ENCODE measurements at regions not wholly inside any gene's neighbourhood (a gene's known extent, or its start where the extent isn't known, plus 50 kb on each side); places are given as distances from the start of the nearest gene placed in this dataset.

- peaks cover 4% of the 10 kb centered on the region for H3K27me3 Mint-ChIP-seq (ENCODE audit: unreplicated experiment)
- H3K9me3 Mint-ChIP-seq (ENCODE audit: unreplicated experiment), result no peaks in the 10 kb centered on the region
- no peak overlapping the region for H3K27ac Mint-ChIP-seq (ENCODE audit: unreplicated experiment)
- H3K36me3 Mint-ChIP-seq (ENCODE audit: low read depth, unreplicated experiment), result peaks cover 6% of the 10 kb centered on the region
- H3K4me3 Mint-ChIP-seq (ENCODE audit: unreplicated experiment), result no peak overlapping the region
- TF ChIP-seq, protein P1, sequence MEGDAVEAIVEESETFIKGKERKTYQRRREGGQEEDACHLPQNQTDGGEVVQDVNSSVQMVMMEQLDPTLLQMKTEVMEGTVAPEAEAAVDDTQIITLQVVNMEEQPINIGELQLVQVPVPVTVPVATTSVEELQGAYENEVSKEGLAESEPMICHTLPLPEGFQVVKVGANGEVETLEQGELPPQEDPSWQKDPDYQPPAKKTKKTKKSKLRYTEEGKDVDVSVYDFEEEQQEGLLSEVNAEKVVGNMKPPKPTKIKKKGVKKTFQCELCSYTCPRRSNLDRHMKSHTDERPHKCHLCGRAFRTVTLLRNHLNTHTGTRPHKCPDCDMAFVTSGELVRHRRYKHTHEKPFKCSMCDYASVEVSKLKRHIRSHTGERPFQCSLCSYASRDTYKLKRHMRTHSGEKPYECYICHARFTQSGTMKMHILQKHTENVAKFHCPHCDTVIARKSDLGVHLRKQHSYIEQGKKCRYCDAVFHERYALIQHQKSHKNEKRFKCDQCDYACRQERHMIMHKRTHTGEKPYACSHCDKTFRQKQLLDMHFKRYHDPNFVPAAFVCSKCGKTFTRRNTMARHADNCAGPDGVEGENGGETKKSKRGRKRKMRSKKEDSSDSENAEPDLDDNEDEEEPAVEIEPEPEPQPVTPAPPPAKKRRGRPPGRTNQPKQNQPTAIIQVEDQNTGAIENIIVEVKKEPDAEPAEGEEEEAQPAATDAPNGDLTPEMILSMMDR (IDR thresholded peaks at IDR 0.05; ENCODE audit: unreplicated experiment), result no peak
- no peak for DNase-seq (ENCODE audit: low spot score)
- H3K4me1 Mint-ChIP-seq (ENCODE audit: unreplicated experiment), result peaks cover 14% of the 10 kb centered on the region
These were observed 100.5 kb downstream of the AASDH start for GRCh38 chr4:56286763-56287162.

DNA sequence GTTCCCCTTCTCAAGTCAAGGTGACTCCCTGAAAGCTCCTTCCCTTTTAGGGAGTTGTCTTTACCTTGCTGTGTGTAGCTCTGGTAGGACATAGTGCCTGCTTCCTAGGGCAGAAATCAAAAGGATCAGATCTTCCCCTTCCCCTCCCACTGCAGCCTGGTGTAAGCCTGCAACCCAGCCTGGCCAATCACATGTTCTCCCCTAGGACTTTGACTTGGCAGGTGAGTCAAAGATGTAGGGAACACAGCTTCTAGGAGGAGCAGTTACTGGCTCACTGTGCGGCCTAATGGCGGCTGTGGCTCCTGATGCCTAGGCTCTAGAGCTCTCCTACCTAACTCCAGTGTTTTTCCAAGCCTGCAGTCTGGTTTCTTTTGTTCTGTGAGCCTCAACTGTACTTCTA is 103.9 kb downstream of the AASDH start:
- Mint-ChIP-seq H3K4me1 (ENCODE audit: unreplicated experiment) (peaks cover 14% of the 10 kb centered on the region), H3K4me3 (ENCODE audit: unreplicated experiment) (no peak overlapping the region), H3K36me3 (ENCODE audit: low read depth, unreplicated experiment) (peaks cover 12% of the 10 kb centered on the region), H3K9me3 (ENCODE audit: unreplicated experiment) (no peaks in the 10 kb centered on the region), H3K27ac (ENCODE audit: unreplicated experiment) (no peak overlapping the region), H3K27me3 (ENCODE audit: unreplicated experiment) (peaks cover 4% of the 10 kb centered on the region)
- TF ChIP-seq, protein P1 (IDR thresholded peaks at IDR 0.05; ENCODE audit: unreplicated experiment), result no peak
- no peak for DNase-seq (ENCODE audit: low spot score)

- TF ChIP-seq, protein P1 (IDR thresholded peaks at IDR 0.05; ENCODE audit: unreplicated experiment), result no peak
- Mint-ChIP-seq H3K9me3 (ENCODE audit: unreplicated experiment) (no peaks in the 10 kb centered on the region), H3K36me3 (ENCODE audit: low read depth, unreplicated experiment) (peaks cover 12% of the 10 kb centered on the region), H3K4me3 (ENCODE audit: unreplicated experiment) (no peak overlapping the region), H3K4me1 (ENCODE audit: unreplicated experiment) (peaks cover 4% of the 10 kb centered on the region), H3K27ac (ENCODE audit: unreplicated experiment) (no peak overlapping the region), H3K27me3 (ENCODE audit: unreplicated experiment) (peaks cover 4% of the 10 kb centered on the region)
- DNase-seq (ENCODE audit: low spot score), result no peak
These were observed 105.3 kb downstream of the AASDH start for GRCh38 chr4:56282004-56282403.

GRCh38 chr4:56276547-56276946 is 110.7 kb downstream of the AASDH start:
- Mint-ChIP-seq H3K4me3 (ENCODE audit: unreplicated experiment) (no peak overlapping the region), H3K27me3 (ENCODE audit: unreplicated experiment) (no peaks in the 10 kb centered on the region), H3K9me3 (ENCODE audit: unreplicated experiment) (no peaks in the 10 kb centered on the region), H3K36me3 (ENCODE audit: low read depth, unreplicated experiment) (peaks cover 6% of the 10 kb centered on the region), H3K4me1 (ENCODE audit: unreplicated experiment) (peaks cover 15% of the 10 kb centered on the region), H3K27ac (ENCODE audit: unreplicated experiment) (no peak overlapping the region)
- DNase-seq (ENCODE audit: low spot score), result no peak
- TF ChIP-seq, protein P1 (IDR thresholded peaks at IDR 0.05; ENCODE audit: unreplicated experiment), result no peak

DNA sequence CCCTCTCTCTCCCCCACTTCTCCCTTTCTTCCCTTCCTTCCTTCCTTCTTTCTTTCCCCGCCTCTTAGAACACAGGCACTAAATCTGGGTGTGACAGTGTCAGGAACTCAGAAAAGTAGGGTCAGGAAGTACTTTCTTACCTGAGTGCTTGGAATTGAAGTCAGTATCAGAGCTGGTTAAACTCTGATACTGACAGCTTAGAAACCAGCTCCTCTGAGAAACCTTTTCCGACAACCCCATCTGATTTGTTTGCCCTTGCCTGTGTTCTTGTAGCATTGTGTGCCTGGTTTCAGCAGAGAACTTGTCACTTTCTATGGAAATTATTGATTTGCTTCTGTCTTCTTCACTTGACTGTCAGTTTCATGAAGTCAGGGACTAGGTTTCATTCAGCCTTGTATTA is 113.9 kb downstream of the AASDH start:
- H3K36me3 Mint-ChIP-seq (ENCODE audit: low read depth, unreplicated experiment), result no peaks in the 10 kb centered on the region
- TF ChIP-seq, protein P1 (IDR thresholded peaks at IDR 0.05; ENCODE audit: unreplicated experiment), result no peak
- H3K9me3 Mint-ChIP-seq (ENCODE audit: unreplicated experiment), result no peaks in the 10 kb centered on the region
- no peak overlapping the region for H3K4me3 Mint-ChIP-seq (ENCODE audit: unreplicated experiment)
- H3K27me3 Mint-ChIP-seq (ENCODE audit: unreplicated experiment), result no peaks in the 10 kb centered on the region
- no peak overlapping the region for H3K27ac Mint-ChIP-seq (ENCODE audit: unreplicated experiment)
- no peak for DNase-seq (ENCODE audit: low spot score)
- peaks cover 11% of the 10 kb centered on the region for H3K4me1 Mint-ChIP-seq (ENCODE audit: unreplicated experiment)
